K562 (cell line): ENCODE measurements at regions not wholly inside any gene's neighbourhood (a gene's known extent, or its start where the extent isn't known, plus 50 kb on each side); places are given as distances from the start of the nearest gene placed in this dataset.

Source experiments
- ATAC-seq: fragments of 200-7000 bp; cut with Tn5 transposase; 3 replicates; pipeline ENCODE4 v1.9.1; 2020; ENCODE audit warnings: moderate library complexity
- BruUV-seq: library from RNA; stranded (reverse); fragments of 400-500 nt; replicated peaks from 2 replicates; lab custom pipeline; 2021; lab: Mats Ljungman, UMichigan
- CTCF ChIA-PET: fragments of 300-600 bp; formaldehyde crosslinking; extraction: SDS; loops from one replicate; lab custom pipeline; 2021; ENCODE audit warnings: low intra/inter-chr PET ratio; lab: Yijun Ruan, JAX
- POLR2A ChIA-PET: fragments of 300-600, 350-650 bp; sonication (Branson Sonifier 250); formaldehyde crosslinking; extraction: SDS; loops from one replicate; lab custom pipeline; 2021; ENCODE audit warnings: antibody characterized with exemption, inconsistent platforms; lab: Yijun Ruan, JAX
- DNase-seq, 4 experiments: peaks; one replicate each; pipeline versions ENCODE4 v3.0.0 to v3.0.0-alpha.2; 2011 to 2018; ENCODE audit warnings: low spot score in 3 of 4, mixed read lengths in 3 of 4; ENCODE audit errors: extremely low read depth in 1 of 4
- FAIRE-seq: peaks from 2 replicates; lab custom pipeline; 2011; peaks lifted over from hg19 to GRCh38; lab: Jason Lieb, UNC
- H2AFZ ChIP-seq: 2 replicates; pipeline ENCODE4 v1.6.0; 2011; ENCODE audit warnings: low read depth, low read length, control low read depth, inconsistent platforms
- H3K27ac ChIP-seq: fragments of 200-600 bp; 3 replicates; pipeline ENCODE4 v1.8.0; 2011; ENCODE audit warnings: low read depth, mild to moderate bottlenecking, control low read depth, inconsistent platforms, low read length, moderate library complexity, mixed read lengths; ENCODE audit errors: extremely low read depth
- H3K27me3 ChIP-seq, 2 experiments: fragments of 300-600 bp in 1 of 2; 2 replicates in 1 of 2; 3 replicates in 1 of 2; pipeline versions ENCODE4 v1.6.0 to v1.8.0; 2011; ENCODE audit warnings: inconsistent platforms in 2 of 2, low read length in 2 of 2, mild to moderate bottlenecking in 1 of 2, mixed read lengths in 1 of 2, moderate library complexity in 1 of 2; ENCODE audit not compliant: control insufficient read depth in 2 of 2, insufficient read depth in 2 of 2
- H3K36me3 ChIP-seq: fragments of 300-600 bp; 3 replicates; pipeline ENCODE4 v1.8.0; 2011; ENCODE audit warnings: mild to moderate bottlenecking, low read length, inconsistent platforms; ENCODE audit not compliant: control insufficient read depth, insufficient read depth
- H3K4me1 ChIP-seq, 2 experiments: fragments of 200-600 bp in 1 of 2; replicated peaks in 1 of 2; 2 replicates in 1 of 2; 3 replicates in 1 of 2; pipeline versions ENCODE4 v1.5.1 to v1.8.0; 2011; ENCODE audit warnings: inconsistent platforms in 2 of 2, low read length in 2 of 2, mild to moderate bottlenecking in 1 of 2, mixed read lengths in 1 of 2, moderate library complexity in 1 of 2; ENCODE audit not compliant: control insufficient read depth in 2 of 2, insufficient read depth in 2 of 2
- H3K4me2 ChIP-seq: 2 replicates; pipeline ENCODE4 v1.6.1; 2011; ENCODE audit warnings: low read length, control low read depth, inconsistent platforms, mixed read lengths; ENCODE audit not compliant: insufficient read depth
- H3K4me3 ChIP-seq: fragments of 200-600 bp; sonication (generic), shearing (Covaris generic); 2 replicates; pipeline ENCODE4 v1.5.1; 2016; ENCODE audit warnings: control low read depth, inconsistent platforms
- H3K79me2 ChIP-seq: fragments of 200-600 bp; 3 replicates; pipeline ENCODE4 v1.8.0; 2011; ENCODE audit warnings: low read length, inconsistent platforms; ENCODE audit not compliant: control insufficient read depth, insufficient read depth
- H3K9ac ChIP-seq, 2 experiments: 2 replicates each; pipeline versions ENCODE4 v1.6.0 to v1.6.1; 2011; ENCODE audit warnings: low read depth in 2 of 2, low read length in 2 of 2, control low read depth in 1 of 2, inconsistent platforms in 1 of 2, mild to moderate bottlenecking in 1 of 2, mixed read lengths in 1 of 2; ENCODE audit not compliant: insufficient read depth in 1 of 2
- H3K9me1 ChIP-seq: one replicate; pipeline ENCODE4 v1.6.0; 2011; ENCODE audit warnings: inconsistent platforms, mild to moderate bottlenecking, low read length, moderate library complexity; ENCODE audit not compliant: control insufficient read depth, insufficient read depth
- H3K9me3 ChIP-seq: replicated peaks from 2 replicates; pipeline ENCODE4 v1.5.1; 2011; ENCODE audit warnings: low read depth, low read length, inconsistent platforms; ENCODE audit not compliant: control insufficient read depth, insufficient read depth
- H4K20me1 ChIP-seq: replicated peaks from 2 replicates; pipeline ENCODE4 v1.6.1; 2011; ENCODE audit warnings: low read length, inconsistent platforms, mixed read lengths; ENCODE audit not compliant: control insufficient read depth, insufficient read depth
- ASH1L ChIP-seq: fragments of 450-650 bp; IDR thresholded peaks from 2 replicates; pipeline ENCODE4 v1.6.1; 2018; ENCODE audit warnings: borderline replicate concordance, mild to moderate bottlenecking, low read depth; ENCODE audit not compliant: partially characterized antibody
- BCLAF1 ChIP-seq, 2 experiments: fragments of 450-650 bp in 1 of 2; IDR thresholded peaks; 2 replicates each; pipeline ENCODE4 v1.6.1; 2011 to 2017; ENCODE audit warnings: low read depth in 2 of 2, antibody characterized with exemption in 1 of 2, borderline replicate concordance in 1 of 2, low read length in 1 of 2, mild to moderate bottlenecking in 1 of 2, mixed read lengths in 1 of 2; ENCODE audit not compliant: control insufficient read depth in 1 of 2
- CEBPB ChIP-seq: fragments of 450-650 bp; IDR thresholded peaks from 2 replicates; pipeline ENCODE4 v1.6.1; 2016; ENCODE audit warnings: missing genetic modification characterization, missing compliant biosample characterization
- E2F5 ChIP-seq: sonication (generic); formaldehyde crosslinking; IDR thresholded peaks from 2 replicates; pipeline ENCODE4 v1.8.0; 2022; ENCODE audit warnings: mild to moderate bottlenecking, missing genetic modification reagents
- FOSL1 ChIP-seq: fragments of 200-800 bp; sonication (Bioruptor generic); conservative IDR thresholded peaks from 2 replicates; pipeline ENCODE4 v1.6.1; 2016; ENCODE audit warnings: missing genetic modification characterization, missing compliant biosample characterization
- HOXB6 ChIP-seq: fragments of 250-450 bp; sonication (Bioruptor Pico); IDR thresholded peaks from 2 replicates; pipeline ENCODE4 v1.5.1; 2022; ENCODE audit warnings: mild to moderate bottlenecking, borderline replicate concordance
- ILF3 ChIP-seq: fragments of 450-650 bp; IDR thresholded peaks from 2 replicates; pipeline ENCODE4 v1.6.1; 2018; ENCODE audit warnings: antibody characterized with exemption, mild to moderate bottlenecking, moderate library complexity, borderline replicate concordance
- KDM5B ChIP-seq: fragments of 200-600 bp; sonication (generic); IDR thresholded peaks from 2 replicates; pipeline ENCODE4 v1.6.1; 2012; ENCODE audit warnings: low read depth, mild to moderate bottlenecking, moderate library complexity, low read length, control low read depth, inconsistent platforms; ENCODE audit not compliant: insufficient replicate concordance
- KHSRP ChIP-seq: fragments of 450-650 bp; IDR thresholded peaks from 2 replicates; pipeline ENCODE4 v1.6.1; 2017
- KLF13 ChIP-seq: fragments of 450-650 bp; IDR thresholded peaks from 2 replicates; pipeline ENCODE4 v1.6.1; 2016; ENCODE audit warnings: missing genetic modification characterization, low read depth, mild to moderate bottlenecking, missing compliant biosample characterization, moderate library complexity, borderline replicate concordance
- PTBP1 ChIP-seq: fragments of 200-400 bp; formaldehyde crosslinking; IDR thresholded peaks from 2 replicates; pipeline ENCODE4 v1.6.1; 2017; ENCODE audit warnings: low read depth, low read length
- RNF2 ChIP-seq: sonication (generic); IDR thresholded peaks from 2 replicates; pipeline ENCODE4 v1.6.1; 2016
- SNAPC5 ChIP-seq: fragments of 250-450 bp; sonication (Bioruptor Pico); IDR thresholded peaks from 2 replicates; pipeline ENCODE4 v1.8.0; 2021; ENCODE audit warnings: moderate library complexity, mild to moderate bottlenecking, inconsistent platforms
- STAT5B ChIP-seq: fragments of 250-450 bp; sonication (Bioruptor Pico); IDR thresholded peaks from 2 replicates; pipeline ENCODE4 v1.8.0; 2021; ENCODE audit warnings: mild to moderate bottlenecking, inconsistent platforms
- ZNF165 ChIP-seq: fragments of 250-450 bp; sonication (Bioruptor Pico); IDR thresholded peaks from 2 replicates; pipeline ENCODE4 v1.4.0; 2020; ENCODE audit warnings: borderline replicate concordance
- ZNF23 ChIP-seq: fragments of 250-450 bp; sonication (Bioruptor Pico); IDR thresholded peaks from 2 replicates; pipeline ENCODE4 v1.4.0; 2020; ENCODE audit warnings: mild to moderate bottlenecking
- ZNF644 ChIP-seq: fragments of 200-800 bp; sonication (Bioruptor generic); IDR thresholded peaks from 2 replicates; pipeline ENCODE4 v1.6.1; 2016; ENCODE audit warnings: low read depth, missing genetic modification characterization, missing compliant biosample characterization
- WGBS: fragments of 100-300 bp; shearing (Covaris generic); methylation state at CpG from one replicate; pipeline ENCODE4 v1.1.6; 2016; ENCODE audit warnings: low coverage, mixed read lengths; ENCODE audit not compliant: insufficient coverage; ENCODE audit errors: missing lambda C conversion rate; 5-methylcytosine and 5-hydroxymethylcytosine counted together
- in situ Hi-C: fragments of 300-500 bp; cut with MboI; formaldehyde crosslinking; loops from 4 replicates; pipeline ENCODE4 v1.15.0; 2018; ENCODE audit warnings: inconsistent platforms, mixed read lengths
- intact Hi-C: fragments of 100-400 bp; cut with micrococcal nuclease; formaldehyde crosslinking; loops from 2 replicates; pipeline ENCODE4 v1.14.2; 2022

- ATAC-seq, result no peak
- no peaks in the 10 kb centered on the region for H3K9me3 ChIP-seq
- no peaks in the 10 kb centered on the region for H3K9me1 ChIP-seq
- H3K27me3 ChIP-seq, result no peaks in the 10 kb centered on the region
- no peak overlapping the region for H3K27ac ChIP-seq
- CTCF ChIA-PET, result no interaction called here
- no peaks in the 10 kb centered on the region for H3K79me2 ChIP-seq
- BruUV-seq, result no TSS peak
- no peak for FAIRE-seq
- no peak overlapping the region for H3K4me2 ChIP-seq
- TF ChIP-seq ILF3 (no peak), ASH1L (no peak), CEBPB (tag) (no peak), KHSRP (no peak), KLF13 (no peak), RNF2 (no peak), ZNF644 (tag) (no peak), E2F5 (CRISPR knock-in tag) (no peak), FOSL1 (tag) (no peak), KDM5B (no peak), PTBP1 (no peak), HOXB6 (no peak), SNAPC5 (CRISPR knock-in tag) (no peak), BCLAF1 (IDR thresholded peaks at IDR 0.05; ENCODE audit: borderline replicate concordance in 1 of 2, control insufficient read depth in 1 of 2, low read depth in 2 of 2, low read length in 1 of 2) (no peak), STAT5B (CRISPR knock-in tag) (no peak), ZNF165 (CRISPR knock-in tag) (no peak), ZNF23 (no peak)
- TF ChIP-seq, all 486 proteins: peak for 0
- no peak overlapping the region for H2AFZ ChIP-seq
- WGBS, result 14% methylated on average over 5 of the region's 5 CpGs
- no peak overlapping the region for H3K9ac ChIP-seq
- H3K36me3 ChIP-seq, result no peaks in the 10 kb centered on the region
- POLR2A ChIA-PET, result no interaction called here
- in situ Hi-C loops (no loop called here), intact Hi-C loops (no loop called here)
- no peaks in the 10 kb centered on the region; a peak in 2 of 5 replicates for H3K4me1 ChIP-seq
- no peaks in the 10 kb centered on the region for H4K20me1 ChIP-seq
- H3K4me3 ChIP-seq, result no peak overlapping the region
- no peak for DNase-seq
Measured at GRCh38 chr10:91123261-91123660, 97.2 kb upstream of the PCGF5 start.
